GM23338 (cell line): ENCODE measurements at regions not wholly inside any gene's neighbourhood (a gene's known extent, or its start where the extent isn't known, plus 50 kb on each side); places are given as distances from the start of the nearest gene placed in this dataset.

Experiments
- ATAC-seq: fragments of 200-7000 bp; cut with Tn5 transposase; 3 replicates; pipeline ENCODE4 v1.9.1; 2020
- DNase-seq: peaks from one replicate; pipeline ENCODE4 v3.0.0-alpha.2; 2015; ENCODE audit warnings: low spot score
- H2AFZ ChIP-seq: fragments of 200-600 bp; sonication (generic); 2 replicates; pipeline ENCODE4 v1.8.0; 2016; ENCODE audit warnings: antibody characterized with exemption, mild to moderate bottlenecking, moderate library complexity
- H3F3A ChIP-seq: fragments of 200-600 bp; sonication (generic); replicated peaks from 2 replicates; pipeline ENCODE4 v1.8.0; 2017; ENCODE audit warnings: antibody characterized with exemption, mixed run types, low read depth
- H3K27ac ChIP-seq: fragments of 200-600 bp; sonication (generic); 2 replicates; pipeline ENCODE4 v1.6.1; 2016; ENCODE audit warnings: low read depth
- H3K27me3 ChIP-seq: fragments of 200-600 bp; sonication (generic); 2 replicates; pipeline ENCODE4 v1.8.0; 2016; ENCODE audit warnings: mild to moderate bottlenecking, mixed run types, moderate library complexity; ENCODE audit not compliant: insufficient read depth
- H3K36me3 ChIP-seq: fragments of 200-600 bp; sonication (generic); 2 replicates; pipeline ENCODE4 v1.8.0; 2016; ENCODE audit warnings: mild to moderate bottlenecking; ENCODE audit not compliant: insufficient read depth
- H3K4me1 ChIP-seq: fragments of 200-600 bp; sonication (generic); 2 replicates; pipeline ENCODE4 v1.8.0; 2016; ENCODE audit warnings: mild to moderate bottlenecking, moderate library complexity; ENCODE audit not compliant: insufficient read depth
- H3K4me2 ChIP-seq: fragments of 200-600 bp; sonication (generic); 2 replicates; pipeline ENCODE4 v1.7.1; 2017; ENCODE audit warnings: mixed run types
- H3K4me3 ChIP-seq: fragments of 200-600 bp; sonication (generic); 2 replicates; pipeline ENCODE4 v1.6.1; 2016; ENCODE audit warnings: mixed run types
- H3K79me2 ChIP-seq: fragments of 200-600 bp; sonication (generic); replicated peaks from 2 replicates; pipeline ENCODE4 v1.8.0; 2017; ENCODE audit warnings: mild to moderate bottlenecking; ENCODE audit not compliant: insufficient read depth
- H3K9me2 ChIP-seq: fragments of 200-600 bp; sonication (generic); 2 replicates; pipeline ENCODE4 v1.8.0; 2017; ENCODE audit not compliant: insufficient read depth
- H4K20me1 ChIP-seq: fragments of 200-600 bp; sonication (generic); replicated peaks from 2 replicates; pipeline ENCODE4 v1.8.0; 2017; ENCODE audit warnings: mild to moderate bottlenecking; ENCODE audit not compliant: insufficient read depth
- H3K27ac Mint-ChIP-seq: 2 replicates; pipeline ENCODE4 v1.8.0; 2020; ENCODE audit warnings: inconsistent platforms, mild to moderate bottlenecking, moderate library complexity, mixed read lengths
- H3K27me3 Mint-ChIP-seq: 3 replicates; pipeline ENCODE4 v1.8.0; 2022; ENCODE audit warnings: low read depth, mild to moderate bottlenecking, moderate library complexity, mixed read lengths, inconsistent platforms; ENCODE audit not compliant: insufficient read depth, poor library complexity
- H3K36me3 Mint-ChIP-seq: 3 replicates; pipeline ENCODE4 v1.8.0; 2021; ENCODE audit warnings: low read depth, mild to moderate bottlenecking, inconsistent platforms, moderate library complexity, mixed read lengths
- H3K4me1 Mint-ChIP-seq: 3 replicates; pipeline ENCODE4 v1.8.0; 2020; ENCODE audit warnings: mild to moderate bottlenecking, inconsistent platforms, mixed read lengths
- H3K4me3 Mint-ChIP-seq: 3 replicates; pipeline ENCODE4 v1.8.0; 2021; ENCODE audit warnings: moderate library complexity, mild to moderate bottlenecking, inconsistent platforms, mixed read lengths
- H3K9me3 Mint-ChIP-seq: 3 replicates; pipeline ENCODE4 v1.8.0; 2020; ENCODE audit warnings: moderate library complexity, mild to moderate bottlenecking, inconsistent platforms, mixed read lengths
- CREB1 ChIP-seq: fragments of 250-450 bp; sonication (Bioruptor Pico); IDR thresholded peaks from 2 replicates; pipeline ENCODE4 v1.5.0; 2020; ENCODE audit warnings: low read depth, mild to moderate bottlenecking, moderate library complexity
- EZH2 ChIP-seq: fragments of 200-600 bp; sonication (generic); IDR thresholded peaks from one replicate; pipeline ENCODE4 v1.8.0; 2017; ENCODE audit warnings: antibody characterized with exemption, mild to moderate bottlenecking, low read depth; ENCODE audit not compliant: unreplicated experiment
- JUNB ChIP-seq: IDR thresholded peaks from one replicate; pipeline ENCODE4 v1.6.1; 2016; ENCODE audit warnings: antibody characterized with exemption; ENCODE audit not compliant: unreplicated experiment
- NANOG ChIP-seq: IDR thresholded peaks from 2 replicates; pipeline ENCODE4 v1.6.1; 2016; ENCODE audit warnings: antibody characterized with exemption, borderline replicate concordance
- POLR2AphosphoS5 ChIP-seq: IDR thresholded peaks from 2 replicates; pipeline ENCODE4 v1.6.1; 2016; ENCODE audit warnings: antibody characterized with exemption, low read depth
- STAT1 ChIP-seq: IDR thresholded peaks from one replicate; pipeline ENCODE4 v1.6.1; 2016; ENCODE audit warnings: antibody characterized with exemption; ENCODE audit not compliant: unreplicated experiment
- ZNF114 ChIP-seq: fragments of 250-450 bp; sonication (Bioruptor Pico); IDR thresholded peaks from 2 replicates; pipeline ENCODE4 v1.5.0; 2020; ENCODE audit warnings: mild to moderate bottlenecking, moderate library complexity
- ZNF331 ChIP-seq: fragments of 250-450 bp; sonication (Bioruptor Pico); IDR thresholded peaks from 2 replicates; pipeline ENCODE4 v1.5.0; 2020; ENCODE audit warnings: low read depth, mild to moderate bottlenecking, moderate library complexity
- TF ChIP-seq, protein P1 (sequence below), 2 experiments: fragments of 200-600 bp in 1 of 2; sonication (generic) in 1 of 2; conservative IDR thresholded peaks; 2 replicates each; pipeline versions ENCODE4 v1.5.1 to v1.6.1; 2016 to 2017; ENCODE audit warnings: antibody characterized with exemption in 2 of 2, low read depth in 2 of 2, mild to moderate bottlenecking in 2 of 2, moderate library complexity in 1 of 2
- TF ChIP-seq, protein P2 (sequence below): fragments of 250-450 bp; sonication (Bioruptor Pico); IDR thresholded peaks from 2 replicates; pipeline ENCODE4 v1.5.0; 2020; ENCODE audit warnings: mild to moderate bottlenecking, moderate library complexity
- TF ChIP-seq, protein P3 (sequence below): IDR thresholded peaks from 2 replicates; pipeline ENCODE4 v1.6.1; 2016; ENCODE audit warnings: antibody characterized with exemption

- Mint-ChIP-seq H3K27me3 (no peaks in the 10 kb centered on the region), H3K36me3 (no peaks in the 10 kb centered on the region), H3K9me3 (no peaks in the 10 kb centered on the region), H3K4me3 (no peak overlapping the region), H3K4me1 (peaks cover 61% of the 10 kb centered on the region), H3K27ac (peak overlapping the region; percentile 80; the same call in 1 of the 2 replicates)
- Histone ChIP-seq H2AFZ (no peak overlapping the region), H3K27ac (peak overlapping the region; percentile 72; the same call in 1 of the 2 replicates), H3K4me3 (no peak overlapping the region), H3K79me2 (peaks cover 88% of the 10 kb centered on the region), H3K9me2 (no peaks in the 10 kb centered on the region), H3K36me3 (no peaks in the 10 kb centered on the region), H3K4me2 (peak overlapping the region; percentile 6; the same call in 1 of the 2 replicates), H3K27me3 (no peaks in the 10 kb centered on the region), H3F3A (no peaks in the 10 kb centered on the region), H3K4me1 (peaks cover 49% of the 10 kb centered on the region), H4K20me1 (peaks cover 7% of the 10 kb centered on the region; the same call in 1 of the 2 replicates)
- peak; percentile 81 for ATAC-seq
- peak; percentile 58 for DNase-seq
- no peak for TF ChIP-seq CREB1 (CRISPR knock-in tag)
- no peak for TF ChIP-seq JUNB
- TF ChIP-seq, protein P1, sequence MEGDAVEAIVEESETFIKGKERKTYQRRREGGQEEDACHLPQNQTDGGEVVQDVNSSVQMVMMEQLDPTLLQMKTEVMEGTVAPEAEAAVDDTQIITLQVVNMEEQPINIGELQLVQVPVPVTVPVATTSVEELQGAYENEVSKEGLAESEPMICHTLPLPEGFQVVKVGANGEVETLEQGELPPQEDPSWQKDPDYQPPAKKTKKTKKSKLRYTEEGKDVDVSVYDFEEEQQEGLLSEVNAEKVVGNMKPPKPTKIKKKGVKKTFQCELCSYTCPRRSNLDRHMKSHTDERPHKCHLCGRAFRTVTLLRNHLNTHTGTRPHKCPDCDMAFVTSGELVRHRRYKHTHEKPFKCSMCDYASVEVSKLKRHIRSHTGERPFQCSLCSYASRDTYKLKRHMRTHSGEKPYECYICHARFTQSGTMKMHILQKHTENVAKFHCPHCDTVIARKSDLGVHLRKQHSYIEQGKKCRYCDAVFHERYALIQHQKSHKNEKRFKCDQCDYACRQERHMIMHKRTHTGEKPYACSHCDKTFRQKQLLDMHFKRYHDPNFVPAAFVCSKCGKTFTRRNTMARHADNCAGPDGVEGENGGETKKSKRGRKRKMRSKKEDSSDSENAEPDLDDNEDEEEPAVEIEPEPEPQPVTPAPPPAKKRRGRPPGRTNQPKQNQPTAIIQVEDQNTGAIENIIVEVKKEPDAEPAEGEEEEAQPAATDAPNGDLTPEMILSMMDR (conservative IDR thresholded peaks at IDR 0.05; ENCODE audit: low read depth in 2 of 2), result peak; percentile 51 to 63; a peak in 3 of 4 replicates
Observed at GRCh38 chr2:167342769-167343168, 454.5 kb downstream of the XIRP2 start.

DNA sequence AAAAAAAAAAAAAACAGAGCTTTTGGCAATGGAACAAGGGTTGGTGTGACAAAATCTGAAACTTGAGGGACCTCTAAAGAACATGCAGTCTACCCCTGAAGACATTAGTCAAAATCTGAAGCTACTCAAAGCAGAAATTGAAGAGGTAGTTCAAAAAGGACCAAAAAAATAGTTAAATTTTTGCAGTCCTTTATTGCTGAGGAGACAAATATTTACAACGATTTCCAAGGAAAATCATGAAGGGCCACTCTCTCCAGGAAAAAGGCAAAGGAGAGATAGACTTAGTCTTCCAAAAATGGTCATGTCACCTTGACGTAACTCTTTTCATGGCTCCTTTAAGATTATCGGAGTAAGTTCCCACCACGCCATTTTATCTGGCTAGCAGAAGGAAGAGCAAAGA lies 452.0 kb downstream of the XIRP2 start:
- Histone ChIP-seq H2AFZ (no peak overlapping the region), H3K27ac (no peak overlapping the region), H3K9me2 (no peaks in the 10 kb centered on the region), H4K20me1 (0 out of 2 replicates have a peak, but pooled peaks cover 3% of the 10 kb centered on the region), H3K79me2 (peaks cover 88% of the 10 kb centered on the region), H3F3A (no peaks in the 10 kb centered on the region), H3K4me1 (peaks cover 57% of the 10 kb centered on the region), H3K27me3 (no peaks in the 10 kb centered on the region), H3K4me2 (no peak overlapping the region), H3K4me3 (no peak overlapping the region), H3K36me3 (no peaks in the 10 kb centered on the region)
- Mint-ChIP-seq H3K4me1 (peaks cover 69% of the 10 kb centered on the region), H3K36me3 (no peaks in the 10 kb centered on the region), H3K27me3 (peaks cover under 1% of the 10 kb centered on the region), H3K9me3 (no peaks in the 10 kb centered on the region), H3K27ac (peak overlapping the region; percentile 5), H3K4me3 (no peak overlapping the region)
- no peak for DNase-seq
- no peak for ATAC-seq
- TF ChIP-seq, protein P2, sequence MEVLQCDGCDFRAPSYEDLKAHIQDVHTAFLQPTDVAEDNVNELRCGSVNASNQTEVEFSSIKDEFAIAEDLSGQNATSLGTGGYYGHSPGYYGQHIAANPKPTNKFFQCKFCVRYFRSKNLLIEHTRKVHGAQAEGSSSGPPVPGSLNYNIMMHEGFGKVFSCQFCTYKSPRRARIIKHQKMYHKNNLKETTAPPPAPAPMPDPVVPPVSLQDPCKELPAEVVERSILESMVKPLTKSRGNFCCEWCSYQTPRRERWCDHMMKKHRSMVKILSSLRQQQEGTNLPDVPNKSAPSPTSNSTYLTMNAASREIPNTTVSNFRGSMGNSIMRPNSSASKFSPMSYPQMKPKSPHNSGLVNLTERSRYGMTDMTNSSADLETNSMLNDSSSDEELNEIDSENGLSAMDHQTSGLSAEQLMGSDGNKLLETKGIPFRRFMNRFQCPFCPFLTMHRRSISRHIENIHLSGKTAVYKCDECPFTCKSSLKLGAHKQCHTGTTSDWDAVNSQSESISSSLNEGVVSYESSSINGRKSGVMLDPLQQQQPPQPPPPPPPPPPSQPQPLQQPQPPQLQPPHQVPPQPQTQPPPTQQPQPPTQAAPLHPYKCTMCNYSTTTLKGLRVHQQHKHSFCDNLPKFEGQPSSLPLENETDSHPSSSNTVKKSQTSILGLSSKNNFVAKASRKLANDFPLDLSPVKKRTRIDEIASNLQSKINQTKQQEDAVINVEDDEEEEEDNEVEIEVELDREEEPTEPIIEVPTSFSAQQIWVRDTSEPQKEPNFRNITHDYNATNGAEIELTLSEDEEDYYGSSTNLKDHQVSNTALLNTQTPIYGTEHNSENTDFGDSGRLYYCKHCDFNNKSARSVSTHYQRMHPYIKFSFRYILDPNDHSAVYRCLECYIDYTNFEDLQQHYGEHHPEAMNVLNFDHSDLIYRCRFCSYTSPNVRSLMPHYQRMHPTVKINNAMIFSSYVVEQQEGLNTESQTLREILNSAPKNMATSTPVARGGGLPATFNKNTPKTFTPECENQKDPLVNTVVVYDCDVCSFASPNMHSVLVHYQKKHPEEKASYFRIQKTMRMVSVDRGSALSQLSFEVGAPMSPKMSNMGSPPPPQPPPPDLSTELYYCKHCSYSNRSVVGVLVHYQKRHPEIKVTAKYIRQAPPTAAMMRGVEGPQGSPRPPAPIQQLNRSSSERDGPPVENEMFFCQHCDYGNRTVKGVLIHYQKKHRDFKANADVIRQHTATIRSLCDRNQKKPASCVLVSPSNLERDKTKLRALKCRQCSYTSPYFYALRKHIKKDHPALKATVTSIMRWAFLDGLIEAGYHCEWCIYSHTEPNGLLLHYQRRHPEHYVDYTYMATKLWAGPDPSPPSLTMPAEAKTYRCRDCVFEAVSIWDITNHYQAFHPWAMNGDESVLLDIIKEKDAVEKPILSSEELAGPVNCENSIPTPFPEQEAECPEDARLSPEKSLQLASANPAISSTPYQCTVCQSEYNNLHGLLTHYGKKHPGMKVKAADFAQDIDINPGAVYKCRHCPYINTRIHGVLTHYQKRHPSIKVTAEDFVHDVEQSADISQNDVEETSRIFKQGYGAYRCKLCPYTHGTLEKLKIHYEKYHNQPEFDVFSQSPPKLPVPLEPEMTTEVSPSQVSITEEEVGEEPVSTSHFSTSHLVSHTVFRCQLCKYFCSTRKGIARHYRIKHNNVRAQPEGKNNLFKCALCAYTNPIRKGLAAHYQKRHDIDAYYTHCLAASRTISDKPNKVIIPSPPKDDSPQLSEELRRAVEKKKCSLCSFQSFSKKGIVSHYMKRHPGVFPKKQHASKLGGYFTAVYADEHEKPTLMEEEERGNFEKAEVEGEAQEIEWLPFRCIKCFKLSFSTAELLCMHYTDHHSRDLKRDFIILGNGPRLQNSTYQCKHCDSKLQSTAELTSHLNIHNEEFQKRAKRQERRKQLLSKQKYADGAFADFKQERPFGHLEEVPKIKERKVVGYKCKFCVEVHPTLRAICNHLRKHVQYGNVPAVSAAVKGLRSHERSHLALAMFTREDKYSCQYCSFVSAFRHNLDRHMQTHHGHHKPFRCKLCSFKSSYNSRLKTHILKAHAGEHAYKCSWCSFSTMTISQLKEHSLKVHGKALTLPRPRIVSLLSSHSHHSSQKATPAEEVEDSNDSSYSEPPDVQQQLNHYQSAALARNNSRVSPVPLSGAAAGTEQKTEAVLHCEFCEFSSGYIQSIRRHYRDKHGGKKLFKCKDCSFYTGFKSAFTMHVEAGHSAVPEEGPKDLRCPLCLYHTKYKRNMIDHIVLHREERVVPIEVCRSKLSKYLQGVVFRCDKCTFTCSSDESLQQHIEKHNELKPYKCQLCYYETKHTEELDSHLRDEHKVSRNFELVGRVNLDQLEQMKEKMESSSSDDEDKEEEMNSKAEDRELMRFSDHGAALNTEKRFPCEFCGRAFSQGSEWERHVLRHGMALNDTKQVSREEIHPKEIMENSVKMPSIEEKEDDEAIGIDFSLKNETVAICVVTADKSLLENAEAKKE (CRISPR knock-in tag), result no peak
- TF ChIP-seq POLR2AphosphoS5 (no peak), JUNB (no peak), EZH2 (no peak), ZNF331 (no peak), STAT1 (no peak), NANOG (no peak), ZNF114 (CRISPR knock-in tag) (no peak)
- TF ChIP-seq, protein P1 (conservative IDR thresholded peaks at IDR 0.05; ENCODE audit: low read depth in 2 of 2), result no peak
- TF ChIP-seq, protein P3, sequence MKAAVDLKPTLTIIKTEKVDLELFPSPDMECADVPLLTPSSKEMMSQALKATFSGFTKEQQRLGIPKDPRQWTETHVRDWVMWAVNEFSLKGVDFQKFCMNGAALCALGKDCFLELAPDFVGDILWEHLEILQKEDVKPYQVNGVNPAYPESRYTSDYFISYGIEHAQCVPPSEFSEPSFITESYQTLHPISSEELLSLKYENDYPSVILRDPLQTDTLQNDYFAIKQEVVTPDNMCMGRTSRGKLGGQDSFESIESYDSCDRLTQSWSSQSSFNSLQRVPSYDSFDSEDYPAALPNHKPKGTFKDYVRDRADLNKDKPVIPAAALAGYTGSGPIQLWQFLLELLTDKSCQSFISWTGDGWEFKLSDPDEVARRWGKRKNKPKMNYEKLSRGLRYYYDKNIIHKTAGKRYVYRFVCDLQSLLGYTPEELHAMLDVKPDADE, result no peak
